Activated CD4-positive, alpha-beta T cell treated with anti-CD3 and anti-CD28 coated beads, Interleukin-2, amount 10 ng/mL, durations not matched to agents 7 days and 5 days (primary cell): ENCODE measurements at regions not wholly inside any gene's neighbourhood (a gene's known extent, or its start where the extent isn't known, plus 50 kb on each side); places are given as distances from the start of the nearest gene placed in this dataset.
A peak's percentile ranks its signal among the peaks of the same experiment; 100 is the strongest.
"Not testable (repeated sequence)": the region's sequence is repeated elsewhere in the genome, so short reads cannot be mapped to it uniquely, and the experiment has no call there.

Experiments used
- CTCF ChIA-PET: fragments of 350-600 bp; sonication (Branson Sonifier 250); formaldehyde crosslinking; loops from one replicate; lab custom pipeline; 2021; ENCODE audit warnings: antibody characterized with exemption; lab: Charles Lee
- POLR2A ChIA-PET: fragments of 350-600 bp; sonication (Branson Sonifier 250); formaldehyde crosslinking; loops from one replicate; lab custom pipeline; 2021; ENCODE audit warnings: antibody characterized with exemption; lab: Charles Lee
- DNase-seq: peaks from one replicate; pipeline ENCODE4 v3.0.0-alpha.2; 2020
- H3K27ac Mint-ChIP-seq: one replicate; pipeline ENCODE4 v1.8.0; 2021; ENCODE audit warnings: mild to moderate bottlenecking, moderate library complexity, mixed read lengths
- H3K27me3 Mint-ChIP-seq: one replicate; pipeline ENCODE4 v1.8.0; 2021; ENCODE audit warnings: mixed read lengths
- H3K36me3 Mint-ChIP-seq: one replicate; pipeline ENCODE4 v1.8.0; 2021; ENCODE audit warnings: low read depth, mixed read lengths
- H3K4me1 Mint-ChIP-seq: one replicate; pipeline ENCODE4 v1.8.0; 2021; ENCODE audit warnings: mixed read lengths
- H3K4me3 Mint-ChIP-seq: one replicate; pipeline ENCODE4 v1.8.0; 2021; ENCODE audit warnings: mild to moderate bottlenecking, moderate library complexity, mixed read lengths
- H3K9me3 Mint-ChIP-seq: one replicate; pipeline ENCODE4 v1.8.0; 2021; ENCODE audit warnings: mixed read lengths

DNA sequence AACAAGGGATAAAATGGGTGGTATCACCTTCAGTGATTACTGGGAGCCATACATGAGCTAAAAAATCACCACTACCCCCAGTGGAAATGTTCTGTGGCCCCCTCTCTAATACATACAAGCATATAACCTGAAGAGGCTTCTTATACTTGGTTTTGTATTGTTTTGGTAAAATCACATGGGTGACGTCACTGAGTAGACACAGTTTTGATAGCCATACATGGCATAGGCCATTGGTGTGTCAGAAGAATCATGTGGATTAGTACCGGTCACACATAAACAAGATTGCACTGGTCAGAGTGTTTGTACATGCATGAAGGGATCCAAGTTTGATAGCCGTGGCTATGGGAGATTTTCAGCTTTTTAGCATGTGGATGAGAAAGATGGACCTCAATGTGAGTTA, 131.9 kb upstream of the RADX start:
- Mint-ChIP-seq H3K4me1 (peaks cover 12% of the 10 kb centered on the region), H3K9me3 (no peaks in the 10 kb centered on the region), H3K27me3 (peaks cover 5% of the 10 kb centered on the region), H3K4me3 (no peak overlapping the region), H3K36me3 (no peaks in the 10 kb centered on the region), H3K27ac (no peak overlapping the region)
- ChIA-PET POLR2A (no interaction called here), CTCF (interaction anchor here (1.2 kb wide), 1 partner anchor 22 kb away, joined by 3 read pairs; no protein-coding TSS in a partner anchor)
- no peak for DNase-seq

DNA sequence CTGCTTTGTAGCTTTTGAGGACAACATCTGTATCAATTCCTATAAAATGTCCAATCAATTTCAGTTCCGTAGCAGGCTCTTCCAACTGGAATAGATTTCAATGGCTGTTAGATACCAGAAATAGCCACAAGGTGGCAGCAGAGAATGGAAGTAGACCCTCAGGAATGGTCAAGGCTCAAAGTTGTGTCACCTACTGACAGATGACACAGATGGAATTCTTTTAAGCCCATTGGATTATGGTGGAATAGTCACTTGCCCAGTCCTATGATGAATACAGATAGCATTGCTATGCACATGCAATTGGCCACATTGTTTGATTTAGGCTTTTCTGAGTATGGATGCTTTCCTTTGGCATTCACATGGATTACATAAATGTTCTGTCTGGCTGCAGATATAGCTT, 130.4 kb upstream of the RADX start:
- peak; percentile 35 for DNase-seq
- Mint-ChIP-seq H3K9me3 (no peaks in the 10 kb centered on the region), H3K4me1 (peaks cover 17% of the 10 kb centered on the region), H3K27ac (no peak overlapping the region), H3K27me3 (peaks cover 5% of the 10 kb centered on the region), H3K36me3 (no peaks in the 10 kb centered on the region), H3K4me3 (no peak overlapping the region)
- ChIA-PET POLR2A (no interaction called here), CTCF (interaction anchor here (0.8 to 1.2 kb wide), 4 partner anchors 9 to 127 kb away, joined by 3 to 4 read pairs (median 3); no protein-coding TSS in a partner anchor)

DNA sequence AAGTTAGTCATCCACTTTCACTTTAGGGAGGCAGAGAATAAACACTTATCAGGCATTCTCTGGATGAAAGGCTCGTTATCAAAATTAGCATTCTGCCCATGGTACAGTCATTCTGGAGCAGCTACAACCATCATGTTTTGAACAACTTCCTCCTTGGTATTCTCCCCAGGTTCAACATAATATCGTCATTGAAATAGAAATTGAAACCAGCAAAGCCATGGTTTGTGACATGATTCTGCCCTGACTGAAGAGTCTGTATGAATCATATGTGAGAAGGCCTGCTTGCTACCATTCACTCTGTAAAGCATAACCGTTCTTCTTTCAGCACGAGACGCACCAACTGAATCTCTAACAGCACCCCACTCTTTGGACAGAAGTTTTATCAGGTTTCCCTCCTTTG, 127.5 kb upstream of the RADX start:
- CTCF ChIA-PET: no interaction called here
- H3K4me1 Mint-ChIP-seq: peaks cover 17% of the 10 kb centered on the region

DNA sequence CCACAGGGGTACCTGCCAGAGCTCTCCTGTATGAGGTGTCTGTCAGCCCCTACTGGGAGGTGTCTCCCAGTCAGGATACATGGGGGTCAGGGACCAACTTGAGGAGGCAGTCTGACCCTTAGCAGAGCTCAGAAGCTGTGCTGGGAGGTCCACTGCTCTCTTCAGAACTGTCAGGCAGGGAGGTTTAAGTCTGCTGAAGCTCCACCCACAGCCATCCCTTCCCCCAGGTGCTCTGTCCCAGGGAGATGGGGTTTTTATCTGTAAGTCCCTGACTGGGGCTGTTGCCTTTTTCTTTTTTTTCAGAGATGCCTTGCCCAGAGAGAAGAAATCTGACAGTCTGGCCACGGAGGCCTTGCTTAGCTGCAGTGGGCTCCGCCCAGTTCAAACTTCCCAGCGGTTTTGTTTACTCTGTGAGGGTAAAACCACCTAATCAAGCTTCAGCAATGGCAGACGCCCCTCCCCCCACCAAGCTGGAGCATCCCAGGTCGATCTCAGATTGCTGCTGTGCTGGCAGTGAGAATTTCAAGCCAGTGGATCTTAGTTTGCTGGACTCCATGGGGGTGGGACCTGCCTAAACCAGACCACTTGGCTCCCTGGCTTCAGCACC, 118.5 kb upstream of the RADX start:
- DNase-seq, H3K9me3 Mint-ChIP-seq, H3K4me1 Mint-ChIP-seq, CTCF ChIA-PET, H3K27me3 Mint-ChIP-seq, H3K36me3 Mint-ChIP-seq, H3K27ac Mint-ChIP-seq, H3K4me3 Mint-ChIP-seq, POLR2A ChIA-PET: not testable (repeated sequence)

More for the DNA sequence above, 127.5 kb upstream of the RADX start:
- H3K36me3 Mint-ChIP-seq: no peaks in the 10 kb centered on the region
- H3K27ac Mint-ChIP-seq: peak overlapping the region; percentile 96
- H3K27me3 Mint-ChIP-seq: no peaks in the 10 kb centered on the region
- H3K9me3 Mint-ChIP-seq: no peaks in the 10 kb centered on the region
- POLR2A ChIA-PET: no interaction called here
- DNase-seq: peak; percentile 29
- H3K4me3 Mint-ChIP-seq: peak overlapping the region; percentile 54

DNA sequence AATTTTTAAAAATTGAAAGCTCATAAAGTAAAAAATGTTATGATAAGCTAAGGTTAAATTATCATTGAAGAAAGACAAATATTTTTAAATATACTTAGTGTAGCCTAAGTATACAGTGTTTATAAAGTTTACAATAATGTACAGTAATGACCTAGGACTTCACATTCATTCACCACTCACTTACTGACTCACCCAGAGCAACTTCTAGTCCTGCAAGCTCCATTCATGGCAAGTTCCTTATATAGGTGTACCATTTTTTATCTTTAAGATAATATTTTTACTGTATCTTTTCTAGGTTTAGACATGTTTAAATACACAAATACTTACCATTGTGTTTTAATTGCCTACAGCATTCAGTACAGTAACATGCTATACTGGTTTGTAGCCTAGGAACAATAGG, 112.3 kb upstream of the RADX start:
- DNase-seq: no peak
- no peaks in the 10 kb centered on the region for H3K27me3 Mint-ChIP-seq
- no peak overlapping the region for H3K27ac Mint-ChIP-seq
- peaks cover 12% of the 10 kb centered on the region for H3K4me1 Mint-ChIP-seq
- no peak overlapping the region for H3K4me3 Mint-ChIP-seq
- no peaks in the 10 kb centered on the region for H3K9me3 Mint-ChIP-seq
- ChIA-PET CTCF (interaction anchor here (0.8 kb wide), 1 partner anchor 9 kb away, joined by 3 read pairs; no protein-coding TSS in a partner anchor), POLR2A (no interaction called here)
- no peaks in the 10 kb centered on the region for H3K36me3 Mint-ChIP-seq

DNA sequence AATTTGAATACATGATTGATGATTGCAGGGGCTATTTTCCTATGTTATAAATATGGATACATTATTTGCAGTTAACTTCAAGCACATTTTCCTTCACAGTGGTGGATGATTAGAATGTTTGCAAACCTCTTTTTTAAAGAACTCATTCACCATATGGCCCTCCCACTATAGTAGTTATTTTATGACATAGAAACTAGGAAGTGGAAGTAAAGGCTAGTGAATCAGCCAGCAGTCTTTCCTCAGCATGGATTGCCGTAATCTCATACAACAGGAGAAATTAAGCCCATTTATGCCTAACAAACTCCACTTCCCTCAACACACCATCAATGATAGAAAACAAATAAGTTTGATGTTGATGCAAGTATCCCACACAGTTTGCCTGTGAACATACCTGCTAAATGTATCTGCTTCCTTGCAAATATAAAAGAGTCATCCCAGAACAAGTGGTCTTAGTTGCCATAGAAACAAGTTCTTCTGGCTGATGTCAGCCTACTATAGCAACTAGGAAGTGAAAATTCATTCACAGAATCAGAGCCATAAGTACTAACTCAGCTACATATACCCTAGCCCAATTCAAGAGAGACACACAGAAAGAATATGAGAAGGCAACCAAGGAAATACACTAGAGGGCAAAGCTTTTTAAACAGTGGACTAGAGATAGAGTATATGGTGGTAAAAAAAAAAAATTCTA, 100.9 kb upstream of the RADX start:
- no peak overlapping the region for H3K4me3 Mint-ChIP-seq
- CTCF ChIA-PET: no interaction called here
- H3K4me1 Mint-ChIP-seq: peaks cover 3% of the 10 kb centered on the region
- no peak for DNase-seq
- H3K9me3 Mint-ChIP-seq: no peaks in the 10 kb centered on the region
- POLR2A ChIA-PET: no interaction called here
- H3K36me3 Mint-ChIP-seq: no peaks in the 10 kb centered on the region
- H3K27ac Mint-ChIP-seq: no peak overlapping the region
- peaks cover 2% of the 10 kb centered on the region for H3K27me3 Mint-ChIP-seq
